Activated CD8-positive, alpha-beta T cell treated with anti-CD3 and anti-CD28 coated beads for 36 hours (primary cell): ENCODE measurements at regions not wholly inside any gene's neighbourhood (a gene's known extent, or its start where the extent isn't known, plus 50 kb on each side); places are given as distances from the start of the nearest gene placed in this dataset.

Source experiments
- ATAC-seq: fragments of 200-7000 bp; cut with Tn5 transposase; one replicate; pipeline ENCODE4 v1.10.0; 2021; ENCODE audit warnings: mild to moderate bottlenecking, moderate library complexity
- CTCF ChIA-PET: fragments of 350-600 bp; sonication (Branson Sonifier 250); formaldehyde crosslinking; loops from one replicate; lab custom pipeline; 2021; ENCODE audit warnings: antibody characterized with exemption; lab: Charles Lee
- POLR2A ChIA-PET: fragments of 350-600 bp; sonication (Branson Sonifier 250); formaldehyde crosslinking; loops from one replicate; lab custom pipeline; 2021; ENCODE audit warnings: antibody characterized with exemption; lab: Charles Lee
- DNase-seq: peaks from one replicate; pipeline ENCODE4 v3.0.0-alpha.2; 2020
- H3K27ac Mint-ChIP-seq: one replicate; pipeline ENCODE4 v1.8.0; 2021; ENCODE audit warnings: mild to moderate bottlenecking, mixed read lengths
- H3K27me3 Mint-ChIP-seq: one replicate; pipeline ENCODE4 v1.8.0; 2021; ENCODE audit warnings: mixed read lengths
- H3K36me3 Mint-ChIP-seq: one replicate; pipeline ENCODE4 v1.8.0; 2021; ENCODE audit warnings: low read depth, mixed read lengths
- H3K4me1 Mint-ChIP-seq: one replicate; pipeline ENCODE4 v1.8.0; 2021; ENCODE audit warnings: low read depth, mixed read lengths
- H3K4me3 Mint-ChIP-seq: one replicate; pipeline ENCODE4 v1.8.0; 2021; ENCODE audit warnings: mild to moderate bottlenecking, moderate library complexity, mixed read lengths
- H3K9me3 Mint-ChIP-seq: one replicate; pipeline ENCODE4 v1.8.0; 2021; ENCODE audit warnings: mixed read lengths
- CTCF ChIP-seq: fragments of 200-600 bp; IDR thresholded peaks from one replicate; pipeline ENCODE4 v1.8.0; 2022; ENCODE audit warnings: antibody characterized with exemption, mild to moderate bottlenecking
- intact Hi-C: fragments of 100-400 bp; cut with micrococcal nuclease; formaldehyde crosslinking; loops from one replicate; pipeline ENCODE4 v1.10.0; 2022

- H3K36me3 Mint-ChIP-seq = no peaks in the 10 kb centered on the region
Measured at GRCh38 chr1:55277377-55278130, 62.4 kb upstream of the USP24 start.

GRCh38 chr1:55276671-55277376 is 61.7 kb upstream of the USP24 start:
- no peaks in the 10 kb centered on the region for H3K27me3 Mint-ChIP-seq
- H3K27ac Mint-ChIP-seq = peak overlapping the region; percentile 82
- no peak for ATAC-seq
- no peak overlapping the region for H3K4me3 Mint-ChIP-seq
- POLR2A ChIA-PET = no interaction called here
- DNase-seq = no peak
- intact Hi-C loops = loop anchor here (1.0 to 5.0 kb wide), 2 partner anchors 65 to 137 kb away; no protein-coding TSS in a partner anchor
- CTCF ChIA-PET = interaction anchor here (0.5 to 8.8 kb wide), 24 partner anchors 11 to 201 kb away, joined by 3 to 160 read pairs (median 4); no protein-coding TSS in a partner anchor
- no peak for TF ChIP-seq CTCF
- no peaks in the 10 kb centered on the region for H3K36me3 Mint-ChIP-seq
- no peaks in the 10 kb centered on the region for H3K9me3 Mint-ChIP-seq
- H3K4me1 Mint-ChIP-seq = peaks cover 40% of the 10 kb centered on the region

More at GRCh38 chr1:55277377-55278130, 62.4 kb upstream of the USP24 start:
- H3K4me3 Mint-ChIP-seq = no peak overlapping the region
- POLR2A ChIA-PET = interaction anchor here (1.0 kb wide), 1 partner anchor 207 kb away, joined by 4 read pairs; no protein-coding TSS in a partner anchor
- H3K27me3 Mint-ChIP-seq = no peaks in the 10 kb centered on the region
- H3K9me3 Mint-ChIP-seq = no peaks in the 10 kb centered on the region
- intact Hi-C loops = loop anchor here (1.0 to 5.0 kb wide), 2 partner anchors 65 to 137 kb away; no protein-coding TSS in a partner anchor
- DNase-seq (peak; percentile 93), ATAC-seq (peak; percentile 90)
- CTCF ChIA-PET = interaction anchor here (0.5 to 8.8 kb wide), 43 partner anchors 9 to 203 kb away, joined by 3 to 160 read pairs (median 4); no protein-coding TSS in a partner anchor
- peak; percentile 83 for TF ChIP-seq CTCF
- H3K27ac Mint-ChIP-seq = peak overlapping the region; percentile 82
- peaks cover 39% of the 10 kb centered on the region for H3K4me1 Mint-ChIP-seq

GRCh38 chr1:55275941-55276341 is 60.8 kb upstream of the USP24 start:
- POLR2A ChIA-PET = no interaction called here
- peaks cover 40% of the 10 kb centered on the region for H3K4me1 Mint-ChIP-seq
- H3K36me3 Mint-ChIP-seq = no peaks in the 10 kb centered on the region

GRCh38 chr1:55275151-55275748 is 60.1 kb upstream of the USP24 start:
- Mint-ChIP-seq H3K27me3 (no peaks in the 10 kb centered on the region), H3K27ac (no peak overlapping the region), H3K4me1 (peaks cover 40% of the 10 kb centered on the region), H3K36me3 (no peaks in the 10 kb centered on the region), H3K9me3 (no peaks in the 10 kb centered on the region), H3K4me3 (no peak overlapping the region)
- DNase-seq = no peak
- intact Hi-C loops = loop anchor here (5.0 kb wide), 1 partner anchor 63 kb away; no protein-coding TSS in a partner anchor
- no peak for ATAC-seq
- no peak for TF ChIP-seq CTCF
- POLR2A ChIA-PET = interaction anchor here (0.6 to 0.8 kb wide), 2 partner anchors 31 to 560 kb away, joined by 3 read pairs; partner anchors contain the start of gene TTC4
- CTCF ChIA-PET = interaction anchor here (0.7 to 2.4 kb wide), 2 partner anchors 131 to 135 kb away, joined by 4 to 8 read pairs; no protein-coding TSS in a partner anchor

More at GRCh38 chr1:55275941-55276341, 60.8 kb upstream of the USP24 start:
- no peak for ATAC-seq
- no peak for TF ChIP-seq CTCF
- no peak overlapping the region for H3K4me3 Mint-ChIP-seq
- intact Hi-C loops = loop anchor here (5.0 kb wide), 1 partner anchor 64 kb away; no protein-coding TSS in a partner anchor
- no peaks in the 10 kb centered on the region for H3K9me3 Mint-ChIP-seq
- no peak overlapping the region for H3K27ac Mint-ChIP-seq
- no peaks in the 10 kb centered on the region for H3K27me3 Mint-ChIP-seq
- CTCF ChIA-PET = interaction anchor here (2.1 to 2.4 kb wide), 3 partner anchors 66 to 136 kb away, joined by 5 to 14 read pairs (median 8); no protein-coding TSS in a partner anchor
- DNase-seq = peak; percentile 18
